ENCODE measurements at regions not wholly inside any gene's neighbourhood (a gene's known extent, or its start where the extent isn't known, plus 50 kb on each side); places are given as distances from the start of the nearest gene placed in this dataset.

DNA sequence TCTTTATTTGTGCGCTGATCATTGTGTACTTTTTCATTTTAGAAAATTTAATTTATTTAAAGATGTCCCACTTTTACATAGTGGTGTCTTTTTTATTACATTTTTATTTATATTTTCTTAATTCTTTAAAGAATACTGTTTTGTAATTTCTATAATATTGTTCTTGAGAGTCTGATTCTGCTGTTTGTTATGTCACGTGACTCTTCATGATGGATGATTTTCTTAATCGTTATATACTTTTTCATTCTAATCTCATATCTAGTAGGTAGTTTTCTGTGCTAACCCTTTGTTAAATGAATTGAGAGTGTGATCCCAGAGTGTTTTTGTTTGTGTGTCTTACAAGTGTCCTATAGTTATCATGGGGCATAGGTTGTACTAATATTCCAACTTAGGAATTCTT, 568.2 kb upstream of the AMOT start:
- TF ChIP-seq, protein P1, sequence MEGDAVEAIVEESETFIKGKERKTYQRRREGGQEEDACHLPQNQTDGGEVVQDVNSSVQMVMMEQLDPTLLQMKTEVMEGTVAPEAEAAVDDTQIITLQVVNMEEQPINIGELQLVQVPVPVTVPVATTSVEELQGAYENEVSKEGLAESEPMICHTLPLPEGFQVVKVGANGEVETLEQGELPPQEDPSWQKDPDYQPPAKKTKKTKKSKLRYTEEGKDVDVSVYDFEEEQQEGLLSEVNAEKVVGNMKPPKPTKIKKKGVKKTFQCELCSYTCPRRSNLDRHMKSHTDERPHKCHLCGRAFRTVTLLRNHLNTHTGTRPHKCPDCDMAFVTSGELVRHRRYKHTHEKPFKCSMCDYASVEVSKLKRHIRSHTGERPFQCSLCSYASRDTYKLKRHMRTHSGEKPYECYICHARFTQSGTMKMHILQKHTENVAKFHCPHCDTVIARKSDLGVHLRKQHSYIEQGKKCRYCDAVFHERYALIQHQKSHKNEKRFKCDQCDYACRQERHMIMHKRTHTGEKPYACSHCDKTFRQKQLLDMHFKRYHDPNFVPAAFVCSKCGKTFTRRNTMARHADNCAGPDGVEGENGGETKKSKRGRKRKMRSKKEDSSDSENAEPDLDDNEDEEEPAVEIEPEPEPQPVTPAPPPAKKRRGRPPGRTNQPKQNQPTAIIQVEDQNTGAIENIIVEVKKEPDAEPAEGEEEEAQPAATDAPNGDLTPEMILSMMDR (IDR thresholded peaks at IDR 0.05) = no peak

DNA sequence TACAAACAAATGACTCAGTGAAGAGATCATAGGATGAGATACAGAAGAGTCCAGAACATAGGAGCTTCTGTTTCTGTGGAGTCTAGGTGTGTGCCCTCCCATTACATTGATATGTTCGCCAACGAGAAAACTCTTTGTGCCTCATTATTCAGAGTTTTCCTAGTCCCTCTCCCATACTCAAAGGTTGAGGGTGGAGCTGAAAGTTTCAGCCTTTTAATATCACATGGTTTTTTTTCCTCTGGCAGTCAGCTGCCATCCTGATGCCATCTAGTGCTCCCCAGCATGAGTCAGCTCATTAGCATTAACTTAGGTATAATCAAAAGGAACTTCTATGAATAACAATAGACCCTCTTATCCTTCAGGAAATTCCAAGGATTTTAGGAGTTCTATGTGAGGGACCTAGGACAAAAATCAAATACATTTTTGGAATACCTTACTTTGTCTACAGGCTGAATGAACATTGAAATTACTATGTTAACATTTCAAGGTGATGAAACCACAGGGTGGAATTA, 559.6 kb upstream of the AMOT start:
- TF ChIP-seq, protein P1 (IDR thresholded peaks at IDR 0.05) = no peak

GRCh38 chrX:113399506-113400192, 559.0 kb upstream of the AMOT start:
- TF ChIP-seq, protein P1 (IDR thresholded peaks at IDR 0.05) = no peak

DNA sequence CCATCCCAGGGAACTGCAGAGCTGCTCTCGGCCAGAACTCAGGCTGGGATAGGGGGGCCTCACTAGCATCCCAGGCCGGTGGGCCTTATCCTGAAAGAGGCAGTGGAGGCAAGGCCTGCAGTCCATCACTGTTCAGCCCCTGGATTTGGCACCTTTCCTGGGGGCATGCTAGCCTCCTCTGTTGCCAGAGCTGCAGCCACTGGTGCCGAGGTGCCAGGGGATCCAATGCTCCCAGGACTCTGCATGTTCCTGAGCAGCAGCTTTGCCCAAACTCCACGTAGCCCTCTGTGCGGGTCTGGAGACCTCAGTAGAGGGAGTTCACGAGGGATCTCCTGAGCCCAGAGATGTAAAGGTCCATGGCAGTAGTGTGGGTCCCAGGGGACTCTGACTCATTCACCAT, 551.7 kb upstream of the AMOT start:
- TF ChIP-seq, protein P1 (IDR thresholded peaks at IDR 0.05) = no peak

GRCh38 chrX:113391875-113392274, 551.2 kb upstream of the AMOT start:
- TF ChIP-seq, protein P1 (IDR thresholded peaks at IDR 0.05) = no peak

GRCh38 chrX:113390531-113390930, 549.9 kb upstream of the AMOT start:
- TF ChIP-seq, protein P1 (IDR thresholded peaks at IDR 0.05) = no peak

- TF ChIP-seq, protein P1 (IDR thresholded peaks at IDR 0.05) = no peak
Observed at GRCh38 chrX:113389846-113390245, 549.2 kb upstream of the AMOT start.
